ENCODE measurements at regions not wholly inside any gene's neighbourhood (a gene's known extent, or its start where the extent isn't known, plus 50 kb on each side); places are given as distances from the start of the nearest gene placed in this dataset.

DNA sequence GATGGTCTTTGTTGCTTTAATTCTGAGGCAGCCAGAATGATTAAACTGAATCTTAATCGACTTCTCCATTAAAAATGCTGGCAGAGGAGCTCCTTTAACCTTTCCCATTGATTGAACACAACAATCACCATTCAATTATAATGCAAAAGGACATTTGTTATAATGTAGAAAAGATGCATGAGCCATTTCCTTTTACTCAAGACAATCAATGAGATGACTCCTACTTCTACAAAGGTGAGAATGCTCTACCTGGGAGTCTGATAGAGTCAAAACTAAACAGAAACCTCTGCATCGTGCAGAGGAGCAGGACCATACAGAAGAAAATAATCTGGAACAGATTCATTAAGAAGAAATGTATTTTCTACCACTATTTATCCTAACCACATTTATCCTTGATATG is 253.6 kb upstream of the DACH1 start:
- no peak for DNase-seq (ENCODE audit: extremely low spot score, unreplicated experiment)
- H3K9me3 Mint-ChIP-seq (ENCODE audit: unreplicated experiment): no peaks in the 10 kb centered on the region
- H3K27ac Mint-ChIP-seq (ENCODE audit: unreplicated experiment): no peak overlapping the region
- H3K4me1 Mint-ChIP-seq (ENCODE audit: unreplicated experiment): peaks cover 3% of the 10 kb centered on the region
- H3K4me3 Mint-ChIP-seq (ENCODE audit: unreplicated experiment): no peak overlapping the region
- TF ChIP-seq, protein P1, sequence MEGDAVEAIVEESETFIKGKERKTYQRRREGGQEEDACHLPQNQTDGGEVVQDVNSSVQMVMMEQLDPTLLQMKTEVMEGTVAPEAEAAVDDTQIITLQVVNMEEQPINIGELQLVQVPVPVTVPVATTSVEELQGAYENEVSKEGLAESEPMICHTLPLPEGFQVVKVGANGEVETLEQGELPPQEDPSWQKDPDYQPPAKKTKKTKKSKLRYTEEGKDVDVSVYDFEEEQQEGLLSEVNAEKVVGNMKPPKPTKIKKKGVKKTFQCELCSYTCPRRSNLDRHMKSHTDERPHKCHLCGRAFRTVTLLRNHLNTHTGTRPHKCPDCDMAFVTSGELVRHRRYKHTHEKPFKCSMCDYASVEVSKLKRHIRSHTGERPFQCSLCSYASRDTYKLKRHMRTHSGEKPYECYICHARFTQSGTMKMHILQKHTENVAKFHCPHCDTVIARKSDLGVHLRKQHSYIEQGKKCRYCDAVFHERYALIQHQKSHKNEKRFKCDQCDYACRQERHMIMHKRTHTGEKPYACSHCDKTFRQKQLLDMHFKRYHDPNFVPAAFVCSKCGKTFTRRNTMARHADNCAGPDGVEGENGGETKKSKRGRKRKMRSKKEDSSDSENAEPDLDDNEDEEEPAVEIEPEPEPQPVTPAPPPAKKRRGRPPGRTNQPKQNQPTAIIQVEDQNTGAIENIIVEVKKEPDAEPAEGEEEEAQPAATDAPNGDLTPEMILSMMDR (IDR thresholded peaks at IDR 0.05): no peak
- no peaks in the 10 kb centered on the region for H3K27me3 Mint-ChIP-seq (ENCODE audit: unreplicated experiment)
- no peaks in the 10 kb centered on the region for H3K36me3 Mint-ChIP-seq (ENCODE audit: unreplicated experiment)

DNA sequence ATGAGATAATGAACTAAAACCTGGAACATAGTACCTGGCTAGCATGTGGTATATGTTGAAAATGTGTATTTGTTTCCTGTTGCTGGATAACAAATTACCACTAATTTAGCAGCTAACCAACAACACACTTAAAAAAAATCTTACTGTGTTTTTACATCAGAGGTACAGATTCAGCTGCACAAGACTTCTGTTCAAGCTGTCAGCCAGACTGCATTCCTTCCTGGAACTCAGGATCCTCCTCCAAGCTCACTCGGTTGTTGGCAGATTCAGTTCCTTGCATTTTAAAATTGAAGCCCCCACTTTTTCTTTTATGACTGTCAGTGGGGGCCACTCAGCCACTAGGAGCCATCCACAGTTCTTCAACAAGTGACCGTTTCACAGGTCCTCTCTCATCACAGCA is 246.9 kb upstream of the DACH1 start:
- DNase-seq (ENCODE audit: extremely low spot score, unreplicated experiment): no peak
- H3K9me3 Mint-ChIP-seq (ENCODE audit: unreplicated experiment): no peaks in the 10 kb centered on the region
- no peaks in the 10 kb centered on the region for H3K27me3 Mint-ChIP-seq (ENCODE audit: unreplicated experiment)
- no peak overlapping the region for H3K4me3 Mint-ChIP-seq (ENCODE audit: unreplicated experiment)
- no peaks in the 10 kb centered on the region for H3K36me3 Mint-ChIP-seq (ENCODE audit: unreplicated experiment)
- no peak overlapping the region for H3K27ac Mint-ChIP-seq (ENCODE audit: unreplicated experiment)
- TF ChIP-seq, protein P1 (IDR thresholded peaks at IDR 0.05): no peak
- H3K4me1 Mint-ChIP-seq (ENCODE audit: unreplicated experiment): peaks cover 7% of the 10 kb centered on the region

DNA sequence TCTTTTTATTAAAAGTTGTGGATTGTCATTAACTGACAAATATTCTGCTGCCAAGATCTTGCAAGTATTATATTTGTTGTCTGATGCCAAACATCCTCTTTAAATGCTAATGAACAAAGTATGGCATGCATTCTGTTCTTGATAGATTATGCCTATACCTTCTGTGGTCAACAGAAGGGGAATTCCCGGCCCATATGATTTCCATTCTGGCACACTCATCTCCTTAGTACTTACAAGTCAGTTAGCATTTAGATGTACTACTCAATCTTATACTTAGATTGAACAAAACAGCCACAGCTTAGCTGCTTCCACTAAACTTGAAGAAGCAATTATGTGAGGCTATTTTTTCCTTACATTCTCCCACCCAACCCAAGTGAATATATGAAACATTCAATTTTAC is 246.1 kb upstream of the DACH1 start:
- Mint-ChIP-seq H3K27me3 (ENCODE audit: unreplicated experiment) (no peaks in the 10 kb centered on the region), H3K4me1 (ENCODE audit: unreplicated experiment) (peaks cover 7% of the 10 kb centered on the region), H3K9me3 (ENCODE audit: unreplicated experiment) (no peaks in the 10 kb centered on the region), H3K36me3 (ENCODE audit: unreplicated experiment) (no peaks in the 10 kb centered on the region), H3K4me3 (ENCODE audit: unreplicated experiment) (no peak overlapping the region), H3K27ac (ENCODE audit: unreplicated experiment) (no peak overlapping the region)
- no peak for DNase-seq (ENCODE audit: extremely low spot score, unreplicated experiment)
- TF ChIP-seq, protein P1 (IDR thresholded peaks at IDR 0.05): no peak

DNA sequence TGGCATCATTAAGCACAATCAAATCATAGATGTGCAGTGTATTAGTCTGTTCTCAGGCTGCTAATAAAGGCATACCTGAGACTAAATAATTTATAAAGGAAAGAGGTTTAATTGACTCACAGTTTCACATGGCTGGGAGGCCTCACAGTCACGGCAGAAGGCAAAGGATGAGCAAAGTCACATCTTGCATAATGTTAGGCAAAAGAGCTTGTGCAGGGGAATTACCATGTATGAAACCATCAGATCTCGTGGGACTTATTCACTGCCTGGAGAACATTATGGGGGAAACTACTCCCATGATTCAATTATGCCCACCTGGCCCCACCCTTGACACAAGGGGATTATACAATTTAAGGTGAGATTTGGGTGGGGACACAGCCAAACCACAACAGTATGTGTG is 245.2 kb upstream of the DACH1 start:
- Mint-ChIP-seq H3K36me3 (ENCODE audit: unreplicated experiment) (no peaks in the 10 kb centered on the region), H3K4me1 (ENCODE audit: unreplicated experiment) (peaks cover 7% of the 10 kb centered on the region), H3K9me3 (ENCODE audit: unreplicated experiment) (peaks cover 5% of the 10 kb centered on the region), H3K27ac (ENCODE audit: unreplicated experiment) (no peak overlapping the region), H3K27me3 (ENCODE audit: unreplicated experiment) (no peaks in the 10 kb centered on the region), H3K4me3 (ENCODE audit: unreplicated experiment) (no peak overlapping the region)
- DNase-seq (ENCODE audit: extremely low spot score, unreplicated experiment): no peak
- TF ChIP-seq, protein P1 (IDR thresholded peaks at IDR 0.05): no peak

DNA sequence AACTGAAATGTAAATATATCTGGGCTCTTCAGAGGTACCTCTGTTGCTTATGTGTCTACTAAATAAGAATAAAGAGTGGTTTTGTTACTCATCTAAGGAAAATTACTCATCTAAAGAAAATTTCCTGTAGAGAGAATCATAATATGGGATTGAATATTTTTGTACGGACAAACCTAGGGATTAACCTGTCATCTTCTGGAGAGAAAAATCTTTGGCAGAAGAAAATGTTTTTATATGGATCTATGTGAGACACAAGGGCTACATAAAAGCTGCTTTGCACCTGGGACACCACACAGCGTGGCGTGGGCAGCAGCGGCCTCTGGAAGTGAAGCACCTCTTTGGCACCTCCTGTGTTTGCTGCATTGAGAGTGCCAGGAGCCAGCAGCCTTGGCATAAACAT is 242.9 kb upstream of the DACH1 start:
- TF ChIP-seq, protein P1 (IDR thresholded peaks at IDR 0.05): no peak
- Mint-ChIP-seq H3K36me3 (ENCODE audit: unreplicated experiment) (no peaks in the 10 kb centered on the region), H3K4me3 (ENCODE audit: unreplicated experiment) (no peak overlapping the region), H3K27me3 (ENCODE audit: unreplicated experiment) (no peaks in the 10 kb centered on the region), H3K4me1 (ENCODE audit: unreplicated experiment) (peaks cover 10% of the 10 kb centered on the region), H3K9me3 (ENCODE audit: unreplicated experiment) (peaks cover 5% of the 10 kb centered on the region), H3K27ac (ENCODE audit: unreplicated experiment) (no peak overlapping the region)
- DNase-seq (ENCODE audit: extremely low spot score, unreplicated experiment): no peak

Measured in osteocyte (in vitro differentiated cells).